Kidney (tissue), 13 donors: ENCODE measurements at regions not wholly inside any gene's neighbourhood (a gene's known extent, or its start where the extent isn't known, plus 50 kb on each side); places are given as distances from the start of the nearest gene placed in this dataset.

Experiments used
- DNase-seq, 5 donors: peaks; one replicate each; pipeline ENCODE4 v3.0.0-alpha.2; 2013 to 2020
- FAIRE-seq: peaks from 2 replicates; lab custom pipeline; 2012; peaks lifted over from hg19 to GRCh38; lab: Jason Lieb, UNC
- H3K27ac ChIP-seq, 2 donors: one replicate each; pipeline ENCODE4 v1.7.0; 2013; ENCODE audit warnings: low read depth in 2 of 2, low read length in 2 of 2, inconsistent platforms in 1 of 2
- H3K27me3 ChIP-seq: one replicate; pipeline ENCODE4 v1.7.1; 2013; ENCODE audit warnings: low read length, inconsistent platforms; ENCODE audit not compliant: control insufficient read depth, insufficient read depth
- H3K36me3 ChIP-seq, 3 donors: one replicate each; pipeline versions ENCODE4 v1.7.0 to v1.7.1; 2013; ENCODE audit warnings: low read length in 3 of 3, control low read depth in 1 of 3, inconsistent platforms in 1 of 3; ENCODE audit not compliant: insufficient read depth in 3 of 3, control insufficient read depth in 2 of 3
- H3K4me1 ChIP-seq, 3 donors: one replicate each; pipeline versions ENCODE4 v1.7.0 to v1.7.1; 2013; ENCODE audit warnings: low read length in 3 of 3, inconsistent platforms in 1 of 3, low read depth in 1 of 3; ENCODE audit not compliant: control insufficient read depth in 2 of 3, insufficient read depth in 2 of 3
- H3K4me3 ChIP-seq, 3 donors: one replicate each; pipeline versions ENCODE4 v1.7.0 to v1.8.1; 2013; ENCODE audit warnings: low read length in 3 of 3, control low read depth in 1 of 3, inconsistent platforms in 1 of 3
- H3K9ac ChIP-seq, 3 donors: one replicate each; pipeline versions ENCODE4 v1.7.0 to v1.7.1; 2013; ENCODE audit warnings: low read length in 3 of 3, control low read depth in 1 of 3, inconsistent platforms in 1 of 3
- H3K9me3 ChIP-seq, 3 donors: one replicate each; pipeline versions ENCODE4 v1.7.0 to v1.7.1; 2013; ENCODE audit warnings: low read length in 3 of 3, control low read depth in 1 of 3, inconsistent platforms in 1 of 3; ENCODE audit not compliant: control insufficient read depth in 2 of 3, insufficient read depth in 1 of 3
- CTCF ChIP-seq: IDR thresholded peaks from 3 replicates; pipeline ENCODE4 v1.5.1; 2012; ENCODE audit warnings: mild to moderate bottlenecking, moderate library complexity, borderline replicate concordance; ENCODE audit not compliant: insufficient read depth; ENCODE audit errors: extremely low read depth
- intact Hi-C: fragments of 100-400 bp; cut with DNase I; formaldehyde crosslinking; loops from one replicate; pipeline ENCODE4 v1.11.1; 2022
- donor health status: control.
- donor health status: control.
- donor health status: control.
- donor health status: control.
- donor health status: control.
- donor health status: DM: yes; HTN: yes; CAD: no.
- donor health status: Normal renal cell carcinoma (clear cell type).

- DNase-seq (peak in 2 of 5 donors; percentile 8 to 24), FAIRE-seq (no peak)
- intact Hi-C loops: no loop called here
- Histone ChIP-seq H3K27ac (no peak overlapping the region), H3K27me3 (no peaks in the 10 kb centered on the region), H3K9ac (no peak overlapping the region), H3K36me3 (no peaks in the 10 kb centered on the region), H3K4me1 (no peaks in the 10 kb centered on the region), H3K4me3 (no peak overlapping the region), H3K9me3 (no peaks in the 10 kb centered on the region)
- no peak for TF ChIP-seq CTCF
These were observed 54.3 kb upstream of the MYEOV start for GRCh38 chr11:69239641-69240040.

GRCh38 chr11:69240332-69241074 lies 53.5 kb upstream of the MYEOV start:
- Histone ChIP-seq H3K9me3 (no peaks in the 10 kb centered on the region), H3K27ac (no peak overlapping the region), H3K4me1 (no peaks in the 10 kb centered on the region), H3K4me3 (no peak overlapping the region), H3K36me3 (no peaks in the 10 kb centered on the region), H3K27me3 (no peaks in the 10 kb centered on the region), H3K9ac (no peak overlapping the region)
- FAIRE-seq (no peak), DNase-seq (peak in 1 of 5 donors; percentile 32)
- intact Hi-C loops: no loop called here
- peak; percentile 22 for TF ChIP-seq CTCF

- TF ChIP-seq CTCF: no peak
- intact Hi-C loops: no loop called here
These were observed 52.7 kb upstream of the MYEOV start for GRCh38 chr11:69241075-69241740.

More at GRCh38 chr11:69241075-69241740, 52.7 kb upstream of the MYEOV start:
- DNase-seq: peak in 3 of 5 donors; percentile 8 to 35 (median 32)
- Histone ChIP-seq H3K4me1 (no peaks in the 10 kb centered on the region), H3K27ac (no peak overlapping the region), H3K27me3 (no peaks in the 10 kb centered on the region), H3K36me3 (no peaks in the 10 kb centered on the region), H3K9me3 (no peaks in the 10 kb centered on the region), H3K4me3 (no peak overlapping the region), H3K9ac (no peak overlapping the region)
- no peak for FAIRE-seq
